ENCODE measurements at regions not wholly inside any gene's neighbourhood (a gene's known extent, or its start where the extent isn't known, plus 50 kb on each side); places are given as distances from the start of the nearest gene placed in this dataset.

DNA sequence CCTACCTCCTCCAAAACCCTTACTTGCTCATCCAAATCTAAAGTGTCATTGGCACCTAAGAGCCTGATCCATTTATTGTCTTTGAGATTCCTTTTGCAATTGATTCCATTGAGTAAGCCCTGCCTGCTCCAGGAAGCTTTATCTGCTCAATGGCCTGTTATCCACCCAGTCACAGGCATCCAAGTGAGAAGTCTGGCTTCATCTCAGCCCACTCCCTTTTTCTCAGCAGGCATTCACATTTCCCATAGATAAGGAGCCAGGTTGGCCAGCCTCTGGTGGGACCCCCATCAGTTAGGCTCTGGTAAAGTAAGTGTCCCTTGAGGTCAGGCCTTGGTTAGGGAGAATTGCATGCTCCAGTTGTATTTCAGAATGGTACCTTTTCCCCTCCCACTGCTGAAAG, 396.2 kb upstream of the ST6GAL2 start:
- H3K9me1 ChIP-seq (ENCODE audit: control insufficient read depth, insufficient read depth, low read length), result no peaks in the 10 kb centered on the region
- no peak for ATAC-seq
- H4K20me1 ChIP-seq (replicated peaks; ENCODE audit: control insufficient read depth, insufficient read depth, low read length), result no peaks in the 10 kb centered on the region
- FAIRE-seq, result no peak
- no peaks in the 10 kb centered on the region for H3K27me3 ChIP-seq (ENCODE audit: control insufficient read depth in 2 of 2, insufficient read depth in 2 of 2, low read length in 2 of 2)
- in situ Hi-C loops (cut with MboI) (no loop called here), intact Hi-C loops (cut with micrococcal nuclease) (no loop called here)
- no peak overlapping the region for H2AFZ ChIP-seq (ENCODE audit: low read depth, low read length)
- no peak overlapping the region for H3K27ac ChIP-seq (ENCODE audit: extremely low read depth, low read depth, low read length)
- BruUV-seq (replicated peaks), result no TSS peak
- H3K36me3 ChIP-seq (ENCODE audit: control insufficient read depth, insufficient read depth, low read length), result no peaks in the 10 kb centered on the region
- no peaks in the 10 kb centered on the region for H3K4me1 ChIP-seq (replicated peaks in 1 of 2; ENCODE audit: control insufficient read depth in 2 of 2, insufficient read depth in 2 of 2, low read length in 2 of 2)
- ChIA-PET POLR2A (no interaction called here), CTCF (ENCODE audit: low intra/inter-chr PET ratio) (no interaction called here)
- TF ChIP-seq SMAD2 (IDR thresholded peaks at IDR 0.05; ENCODE audit: low read depth, low read length), result no peak
- no peak for TF ChIP-seq ZNF644 (tag; IDR thresholded peaks at IDR 0.05; ENCODE audit: low read depth)
- TF ChIP-seq FOXK2 (conservative IDR thresholded peaks at IDR 0.05 in 1 of 2, IDR thresholded peaks at IDR 0.05 in 1 of 2; ENCODE audit: low read depth in 2 of 2), result no peak
- TF ChIP-seq GTF2E2 (tag; IDR thresholded peaks at IDR 0.05), result no peak
- TF ChIP-seq CEBPB (tag; IDR thresholded peaks at IDR 0.05), result no peak
- no peak for TF ChIP-seq NFE2L1 (tag; IDR thresholded peaks at IDR 0.05; ENCODE audit: borderline replicate concordance, low read depth)
- no peak for TF ChIP-seq FOXM1 (IDR thresholded peaks at IDR 0.05; ENCODE audit: low read depth)
- TF ChIP-seq FOXM1 (CRISPR knock-in tag; IDR thresholded peaks at IDR 0.05; ENCODE audit: low read depth), result no peak
- TF ChIP-seq ARID3B (CRISPR knock-in tag; IDR thresholded peaks at IDR 0.05; ENCODE audit: borderline replicate concordance), result no peak
- TF ChIP-seq, protein P1, sequence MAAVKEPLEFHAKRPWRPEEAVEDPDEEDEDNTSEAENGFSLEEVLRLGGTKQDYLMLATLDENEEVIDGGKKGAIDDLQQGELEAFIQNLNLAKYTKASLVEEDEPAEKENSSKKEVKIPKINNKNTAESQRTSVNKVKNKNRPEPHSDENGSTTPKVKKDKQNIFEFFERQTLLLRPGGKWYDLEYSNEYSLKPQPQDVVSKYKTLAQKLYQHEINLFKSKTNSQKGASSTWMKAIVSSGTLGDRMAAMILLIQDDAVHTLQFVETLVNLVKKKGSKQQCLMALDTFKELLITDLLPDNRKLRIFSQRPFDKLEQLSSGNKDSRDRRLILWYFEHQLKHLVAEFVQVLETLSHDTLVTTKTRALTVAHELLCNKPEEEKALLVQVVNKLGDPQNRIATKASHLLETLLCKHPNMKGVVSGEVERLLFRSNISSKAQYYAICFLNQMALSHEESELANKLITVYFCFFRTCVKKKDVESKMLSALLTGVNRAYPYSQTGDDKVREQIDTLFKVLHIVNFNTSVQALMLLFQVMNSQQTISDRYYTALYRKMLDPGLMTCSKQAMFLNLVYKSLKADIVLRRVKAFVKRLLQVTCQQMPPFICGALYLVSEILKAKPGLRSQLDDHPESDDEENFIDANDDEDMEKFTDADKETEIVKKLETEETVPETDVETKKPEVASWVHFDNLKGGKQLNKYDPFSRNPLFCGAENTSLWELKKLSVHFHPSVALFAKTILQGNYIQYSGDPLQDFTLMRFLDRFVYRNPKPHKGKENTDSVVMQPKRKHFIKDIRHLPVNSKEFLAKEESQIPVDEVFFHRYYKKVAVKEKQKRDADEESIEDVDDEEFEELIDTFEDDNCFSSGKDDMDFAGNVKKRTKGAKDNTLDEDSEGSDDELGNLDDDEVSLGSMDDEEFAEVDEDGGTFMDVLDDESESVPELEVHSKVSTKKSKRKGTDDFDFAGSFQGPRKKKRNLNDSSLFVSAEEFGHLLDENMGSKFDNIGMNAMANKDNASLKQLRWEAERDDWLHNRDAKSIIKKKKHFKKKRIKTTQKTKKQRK (IDR thresholded peaks at IDR 0.05; ENCODE audit: borderline replicate concordance, low read depth, low read length), result no peak
- TF ChIP-seq, protein P2, sequence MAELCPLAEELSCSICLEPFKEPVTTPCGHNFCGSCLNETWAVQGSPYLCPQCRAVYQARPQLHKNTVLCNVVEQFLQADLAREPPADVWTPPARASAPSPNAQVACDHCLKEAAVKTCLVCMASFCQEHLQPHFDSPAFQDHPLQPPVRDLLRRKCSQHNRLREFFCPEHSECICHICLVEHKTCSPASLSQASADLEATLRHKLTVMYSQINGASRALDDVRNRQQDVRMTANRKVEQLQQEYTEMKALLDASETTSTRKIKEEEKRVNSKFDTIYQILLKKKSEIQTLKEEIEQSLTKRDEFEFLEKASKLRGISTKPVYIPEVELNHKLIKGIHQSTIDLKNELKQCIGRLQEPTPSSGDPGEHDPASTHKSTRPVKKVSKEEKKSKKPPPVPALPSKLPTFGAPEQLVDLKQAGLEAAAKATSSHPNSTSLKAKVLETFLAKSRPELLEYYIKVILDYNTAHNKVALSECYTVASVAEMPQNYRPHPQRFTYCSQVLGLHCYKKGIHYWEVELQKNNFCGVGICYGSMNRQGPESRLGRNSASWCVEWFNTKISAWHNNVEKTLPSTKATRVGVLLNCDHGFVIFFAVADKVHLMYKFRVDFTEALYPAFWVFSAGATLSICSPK (IDR thresholded peaks at IDR 0.05; ENCODE audit: borderline replicate concordance), result no peak
- H3K79me2 ChIP-seq (ENCODE audit: control insufficient read depth, insufficient read depth, low read length), result no peaks in the 10 kb centered on the region
- no peaks in the 10 kb centered on the region for H3K9me3 ChIP-seq (replicated peaks; ENCODE audit: control insufficient read depth, insufficient read depth, low read depth, low read length)
- H3K4me3 ChIP-seq, result no peak overlapping the region
- no peak overlapping the region for H3K4me2 ChIP-seq (ENCODE audit: insufficient read depth, low read length)
- no peak for DNase-seq (ENCODE audit: extremely low read depth in 1 of 4, low spot score in 3 of 4)
- H3K9ac ChIP-seq (ENCODE audit: insufficient read depth in 1 of 2, low read depth in 2 of 2, low read length in 2 of 2), result no peak overlapping the region

Data from K562 (cell line).